Embryonic facial prominence (tissue), 1 donor: ENCODE measurements at regions not wholly inside any gene's neighbourhood (a gene's known extent, or its start where the extent isn't known, plus 50 kb on each side); places are given as distances from the start of the nearest gene placed in this dataset.
"Not testable (repeated sequence)": the region's sequence is repeated elsewhere in the genome, so short reads cannot be mapped to it uniquely, and the experiment has no call there.

ENCODE experiments used
- DNase-seq: peaks from one replicate; pipeline ENCODE4 v3.0.0-alpha.2; 2016; ENCODE audit errors: extremely low spot score

DNA sequence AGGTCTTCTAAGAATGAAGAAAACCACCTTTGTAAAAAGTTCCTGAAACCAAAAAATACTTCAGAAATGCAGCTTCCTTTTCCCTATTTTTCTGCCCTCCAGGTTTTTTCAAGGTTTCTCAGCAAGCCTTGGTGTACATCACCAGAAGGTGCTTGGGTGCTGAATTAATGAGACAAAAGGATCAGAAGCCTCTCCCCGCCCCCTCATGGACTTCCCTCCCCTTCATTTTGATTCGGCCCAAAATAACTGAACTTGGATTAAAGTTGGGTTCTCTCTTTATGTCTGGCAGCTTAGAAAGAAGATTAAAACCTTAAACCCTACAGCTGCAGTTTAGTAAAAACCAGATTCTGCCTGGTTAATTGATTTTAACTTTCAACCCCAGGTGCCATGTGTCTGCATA is 121.7 kb upstream of the ERCC4 start:
- no peak for DNase-seq

DNA sequence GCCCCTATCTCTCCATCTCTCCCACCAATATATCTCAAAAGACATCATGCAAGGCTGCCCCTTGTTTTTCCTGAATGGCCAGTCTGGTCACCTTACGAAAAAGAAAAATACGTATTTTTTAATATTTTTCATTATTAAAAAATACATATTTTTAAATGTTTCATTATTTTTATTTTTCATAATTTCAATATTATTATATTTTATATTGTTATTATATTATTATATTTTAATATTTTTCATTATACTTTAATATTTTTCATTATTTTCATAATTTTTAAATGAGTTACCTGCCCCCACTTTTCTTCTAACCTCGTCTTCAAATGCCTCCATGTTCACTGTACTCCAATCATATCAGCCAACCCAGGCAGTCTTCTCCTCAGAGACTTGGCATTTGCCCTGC is 116.0 kb upstream of the ERCC4 start:
- DNase-seq = no peak

DNA sequence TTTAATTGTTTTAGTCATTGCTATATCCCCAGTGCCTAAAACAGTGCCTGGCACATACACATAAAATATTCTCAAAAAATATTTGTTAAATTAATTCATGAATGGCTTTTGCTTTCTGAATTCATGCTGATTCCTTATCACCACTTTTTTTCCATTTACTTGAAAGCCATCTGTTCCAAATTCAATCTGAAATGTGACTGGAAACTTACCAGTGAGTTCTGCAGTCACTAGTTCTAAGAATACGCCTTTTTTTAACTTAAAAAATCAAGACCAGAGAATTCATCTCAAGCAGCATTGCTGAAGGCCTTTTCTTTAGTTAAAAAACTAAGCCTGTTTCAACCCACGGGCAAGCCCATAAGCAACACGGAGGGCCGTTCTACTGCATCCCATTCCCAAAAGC is 114.0 kb upstream of the ERCC4 start:
- no peak for DNase-seq

DNA sequence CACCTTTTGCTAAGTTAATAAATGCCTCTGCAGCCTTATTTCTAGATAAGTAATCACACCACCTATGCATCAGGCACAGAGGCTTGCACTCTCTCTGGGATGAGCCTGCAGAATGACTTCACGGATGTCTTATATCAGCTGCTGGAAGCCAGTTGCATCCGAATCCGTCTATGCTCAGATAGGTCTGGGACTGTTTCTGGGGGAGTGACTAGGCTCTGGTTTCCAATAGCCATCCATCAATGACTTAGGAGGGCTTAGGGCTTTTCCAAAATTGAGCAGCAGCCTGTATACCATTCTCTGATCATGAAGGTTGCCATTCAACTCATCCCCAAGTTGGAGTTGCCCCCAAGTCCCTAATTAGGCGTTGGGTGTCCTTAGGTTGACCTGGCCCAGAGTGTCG is 113.3 kb upstream of the ERCC4 start:
- DNase-seq = no peak

DNA sequence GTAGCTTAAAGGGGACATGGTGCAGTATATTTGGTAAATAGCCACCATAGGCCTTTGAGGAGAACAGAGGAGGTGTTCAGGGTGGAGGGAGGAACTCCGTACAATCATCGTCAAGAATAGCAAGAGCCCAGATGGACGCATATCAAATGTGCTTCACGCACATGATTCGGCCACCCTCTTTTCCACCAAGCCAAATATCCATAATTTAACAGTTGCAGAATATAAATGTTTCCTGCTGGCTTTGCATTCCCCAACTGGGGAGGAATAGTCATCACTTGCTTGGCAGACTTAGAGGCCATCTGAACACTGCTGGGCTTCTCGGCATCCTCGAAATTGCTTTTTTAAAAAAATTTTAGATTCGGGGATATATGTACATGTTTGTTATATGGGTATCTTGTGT is 111.9 kb upstream of the ERCC4 start:
- DNase-seq = no peak

DNA sequence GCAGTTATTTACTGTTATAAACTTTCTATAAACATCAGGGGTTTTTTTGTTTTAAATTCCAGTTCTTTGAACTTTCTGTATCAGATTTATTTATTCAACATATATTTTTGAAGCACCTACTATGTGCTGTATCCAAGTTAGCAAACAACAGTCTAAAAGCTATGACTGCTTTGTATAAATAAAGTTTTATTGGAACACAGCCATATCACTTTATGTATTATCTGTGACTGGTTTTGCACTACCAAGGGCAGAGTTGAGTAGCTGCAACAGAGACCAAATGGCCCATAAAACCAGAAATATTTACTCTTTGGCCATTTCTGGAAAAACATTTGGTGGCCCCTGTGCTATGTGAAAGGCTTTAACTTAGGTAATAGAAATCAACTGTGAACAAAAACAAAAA is 110.2 kb upstream of the ERCC4 start:
- no peak for DNase-seq

DNA sequence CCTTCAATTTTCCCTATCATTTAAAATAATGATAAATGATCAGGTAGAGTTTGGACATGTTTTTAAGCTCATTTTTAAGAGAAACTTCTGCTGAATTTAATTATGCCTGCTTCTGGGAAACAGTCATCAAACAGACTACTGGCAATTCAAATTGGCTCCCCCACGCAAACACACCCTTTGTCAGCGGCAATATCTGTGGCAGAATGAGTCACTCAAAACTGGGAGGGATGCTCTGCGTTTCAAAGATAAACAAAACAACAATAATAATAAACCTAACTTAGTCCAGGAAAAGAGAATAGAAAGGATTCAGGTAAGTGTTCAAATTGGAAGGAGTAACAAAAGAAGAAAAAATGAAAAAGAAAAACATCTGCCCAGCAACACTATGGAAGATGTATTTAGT is 108.1 kb upstream of the ERCC4 start:
- DNase-seq = no peak

DNA sequence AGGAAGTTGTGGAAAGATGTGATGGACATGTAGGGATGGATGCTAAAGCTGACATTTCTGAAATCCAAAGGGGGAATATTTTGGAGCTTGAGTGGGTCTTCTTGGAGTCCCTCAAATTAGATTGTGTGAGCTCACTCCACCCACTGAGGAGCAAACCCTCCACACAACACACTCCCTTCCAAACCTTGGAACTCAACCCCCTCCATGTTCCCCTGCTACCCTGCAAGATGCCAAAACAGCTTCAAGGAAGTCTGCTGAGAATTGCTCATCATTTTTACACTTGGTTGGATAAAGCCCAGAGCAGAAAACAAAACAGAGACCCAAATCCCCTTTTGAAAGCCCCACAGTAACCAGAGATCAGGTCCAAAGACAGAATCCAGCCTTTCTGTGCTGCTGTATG is 103.3 kb upstream of the ERCC4 start:
- no peak for DNase-seq

DNA sequence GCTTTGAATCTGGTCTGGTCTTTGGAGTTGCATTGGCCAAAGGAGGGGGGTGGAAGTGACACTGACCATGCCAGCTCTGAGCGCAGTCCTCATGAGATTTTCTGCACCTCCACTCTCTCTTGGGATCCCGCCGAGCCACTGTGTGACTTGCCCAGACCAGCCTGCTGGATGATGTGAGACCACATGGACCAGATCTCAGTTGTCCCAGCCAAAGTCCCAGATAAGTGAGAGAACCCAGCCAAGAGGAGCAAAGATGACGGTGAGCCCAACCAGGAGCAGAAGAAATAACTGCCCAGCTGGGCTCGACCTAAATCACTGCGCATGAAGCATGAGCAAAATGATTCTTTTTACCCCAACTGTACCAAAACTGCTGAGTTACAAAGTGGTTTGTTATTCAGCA is 96.5 kb upstream of the ERCC4 start:
- no peak for DNase-seq

DNA sequence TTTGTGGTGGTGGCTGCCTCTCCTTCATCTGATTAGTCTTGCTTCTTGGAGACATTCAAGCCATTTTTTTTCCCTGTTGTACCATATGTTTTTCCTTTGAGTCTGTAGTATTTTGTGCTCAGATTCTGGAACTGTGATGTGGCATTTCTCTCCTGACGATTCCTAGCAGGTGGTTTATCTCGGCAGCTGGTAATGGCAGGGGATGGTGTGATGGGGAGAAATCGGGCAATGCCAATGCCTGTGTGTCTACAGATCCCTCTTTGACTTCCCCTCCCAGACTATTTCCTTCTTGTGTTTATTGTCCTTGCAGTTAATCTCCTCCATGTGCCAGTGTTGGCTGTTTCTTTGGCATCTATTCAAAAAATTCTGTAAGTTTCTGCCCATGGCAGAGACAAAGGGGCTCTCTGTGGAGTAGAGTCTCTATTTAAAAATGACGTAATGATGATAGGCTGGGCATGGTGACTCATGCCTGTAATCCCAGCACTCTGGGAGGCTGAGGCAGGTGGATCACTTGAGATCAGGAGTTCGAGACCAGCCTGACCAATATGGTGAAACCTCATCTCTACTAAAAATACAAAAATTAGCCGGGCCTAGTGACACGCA is 90.2 kb upstream of the ERCC4 start:
- no peak for DNase-seq

DNA sequence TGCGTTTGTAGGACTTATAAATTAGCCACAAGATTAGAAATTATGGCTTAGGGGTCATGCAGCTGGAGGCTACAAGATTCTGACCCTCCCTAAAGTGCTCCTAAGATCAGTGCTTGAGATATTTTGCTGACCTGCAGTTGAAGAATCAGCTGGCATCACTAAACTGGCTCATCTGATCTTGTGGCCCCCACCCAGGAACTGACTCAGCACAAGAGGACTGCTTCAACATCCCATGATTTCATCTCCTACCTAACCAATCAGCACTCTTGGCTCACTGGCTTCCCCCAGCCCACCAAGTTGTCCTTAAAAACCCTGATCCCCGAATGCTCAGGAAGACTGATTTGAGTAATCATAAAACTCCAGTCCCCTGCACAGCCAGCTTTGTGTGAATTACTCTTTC is 86.4 kb upstream of the ERCC4 start:
- DNase-seq = no peak

DNA sequence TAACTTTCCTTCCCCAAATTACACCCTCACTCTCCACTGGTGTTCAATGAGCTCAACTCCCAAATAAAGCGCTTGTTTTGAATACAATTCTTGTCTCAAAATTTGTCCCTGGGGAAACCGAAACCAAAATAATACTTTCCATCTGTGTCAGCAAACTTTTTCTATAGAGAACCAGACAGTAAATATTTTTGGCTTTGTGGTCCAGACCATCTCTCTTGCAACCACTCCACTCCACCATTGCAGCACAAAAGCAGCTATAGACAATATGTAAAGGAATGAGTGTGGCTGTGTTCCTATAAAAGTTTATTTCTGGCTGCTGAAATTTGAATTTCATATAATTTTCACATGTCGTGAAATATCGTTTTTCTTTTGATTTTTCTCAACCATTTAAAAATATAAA is 84.6 kb upstream of the ERCC4 start:
- DNase-seq = no peak

DNA sequence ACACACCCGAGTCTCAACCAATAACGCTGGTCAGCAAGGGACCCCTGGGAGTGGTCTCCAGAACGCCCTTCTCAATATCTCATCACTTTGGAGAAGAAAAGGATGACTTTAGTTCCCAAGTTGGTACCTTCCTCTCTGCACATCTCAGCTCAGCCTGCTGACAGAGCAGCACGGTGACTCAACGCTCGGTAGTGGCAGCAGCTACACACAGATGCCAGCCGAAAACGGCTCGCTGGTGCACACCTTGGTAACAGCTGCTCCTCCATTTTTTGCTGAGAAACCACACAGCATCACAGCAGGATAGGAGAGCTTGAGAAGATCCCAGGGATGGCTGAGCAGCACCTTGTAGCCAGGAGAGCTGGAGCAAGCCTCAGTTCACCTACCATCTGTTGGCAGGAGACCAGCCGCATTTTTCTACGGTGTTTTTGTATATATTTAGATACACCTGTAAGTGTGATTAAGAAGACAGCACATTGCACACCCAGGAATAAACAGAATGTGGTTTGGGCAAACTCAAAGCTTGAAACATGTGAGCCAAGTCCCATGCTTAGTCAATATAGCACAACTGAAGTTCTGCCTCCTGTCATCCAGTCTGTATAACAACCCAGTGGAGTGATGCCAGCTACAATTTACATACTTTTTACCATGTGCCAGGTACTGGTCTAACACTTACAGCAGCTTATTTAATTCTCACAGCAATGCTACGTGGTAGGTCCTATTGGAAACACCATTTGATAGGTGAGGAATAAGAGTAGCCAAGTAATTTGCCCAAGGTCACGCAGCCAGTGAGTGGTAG is 83.8 kb upstream of the ERCC4 start:
- no peak for DNase-seq

DNA sequence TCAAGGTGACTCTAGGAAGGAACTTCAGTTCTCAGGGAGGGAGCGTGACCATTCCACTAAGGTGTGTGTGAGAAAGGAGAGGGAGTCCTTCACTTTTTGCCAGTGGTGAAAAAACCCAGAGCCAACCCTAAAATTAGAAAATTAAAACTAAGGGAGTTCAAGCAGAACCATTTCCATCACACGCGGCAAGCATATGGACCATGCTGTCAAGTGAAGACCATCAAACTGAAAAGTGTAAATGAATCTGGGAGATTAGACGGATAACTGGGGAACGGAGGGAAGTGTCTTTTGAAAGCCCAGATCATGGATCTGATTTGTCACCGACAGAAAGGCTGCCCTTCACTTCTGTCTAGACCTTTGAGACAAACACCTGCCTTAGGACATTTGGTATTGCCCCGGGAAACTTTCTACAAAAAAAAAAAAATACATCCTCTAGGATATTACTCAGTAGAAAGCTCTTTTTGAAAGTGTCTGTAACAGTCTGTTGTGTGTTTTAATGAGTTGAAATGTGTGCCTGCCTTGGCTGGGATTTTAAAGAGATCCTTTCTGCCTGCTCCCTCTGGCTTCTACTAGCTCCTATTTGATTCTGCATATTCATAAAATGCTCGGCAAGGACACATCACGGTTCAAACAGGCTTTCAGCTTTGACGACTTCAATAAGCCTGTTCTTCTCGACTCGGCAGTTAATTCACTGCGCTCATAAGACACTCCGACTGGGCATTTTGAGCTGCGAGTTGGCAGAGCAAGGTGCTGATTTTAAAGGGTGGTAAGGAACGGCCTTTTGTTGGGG is 81.4 kb upstream of the ERCC4 start:
- DNase-seq = no peak

DNA sequence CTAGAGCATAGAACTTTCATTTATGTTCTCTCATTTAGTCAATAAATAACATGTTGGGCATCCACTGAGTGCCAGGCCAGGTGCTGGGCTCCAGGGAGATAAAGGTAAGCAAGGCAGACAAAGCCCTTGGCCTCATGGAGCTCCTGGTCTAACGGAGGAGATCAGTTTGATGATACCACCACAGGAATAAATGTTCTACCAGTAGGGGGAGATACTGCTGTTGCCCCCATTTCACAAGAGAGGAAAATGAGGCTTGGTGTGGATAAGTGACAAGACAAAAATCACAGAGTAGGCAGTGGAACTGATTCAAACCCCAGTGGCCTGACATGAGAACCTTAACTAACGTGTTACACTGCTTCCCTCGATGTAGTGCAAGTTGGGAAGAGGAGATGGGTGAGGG is 80.4 kb upstream of the ERCC4 start:
- no peak for DNase-seq

DNA sequence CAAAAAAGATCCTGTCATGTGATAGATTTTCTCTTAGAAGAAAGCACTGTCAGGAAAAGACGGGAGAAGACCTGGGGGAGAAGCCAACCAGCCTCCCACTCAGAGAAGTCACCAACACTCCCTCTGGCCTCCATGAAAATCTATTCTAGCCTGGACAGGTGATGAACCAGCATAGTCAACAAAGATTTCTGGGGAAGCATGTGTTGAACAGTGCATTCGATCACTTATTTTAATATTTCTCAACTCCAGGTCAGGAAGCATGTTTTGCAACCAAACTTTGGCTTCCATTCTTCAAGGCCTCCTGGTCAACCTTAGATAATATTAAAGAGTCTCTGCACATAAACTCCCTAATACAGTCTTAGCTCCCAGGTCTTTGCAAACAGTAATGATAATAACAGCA is 74.7 kb upstream of the ERCC4 start:
- no peak for DNase-seq

DNA sequence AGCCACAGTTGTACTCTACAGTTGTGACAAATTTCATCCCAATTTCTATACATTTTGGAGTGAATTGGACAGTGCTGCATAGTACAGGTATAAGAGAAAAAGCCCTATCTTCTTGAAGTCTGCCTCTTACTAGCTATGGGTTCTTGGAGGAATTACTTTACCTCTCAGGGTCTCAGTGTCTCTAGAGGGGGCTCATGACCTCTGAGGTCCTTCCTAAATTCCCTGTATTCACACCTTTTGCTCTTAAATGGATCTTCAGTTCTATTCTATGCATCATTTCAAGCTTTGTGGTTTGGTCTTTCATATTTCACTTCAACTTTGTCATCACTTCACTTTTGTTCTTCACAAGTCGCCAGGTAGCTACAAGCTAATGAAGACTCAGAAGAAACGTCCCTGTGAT is 71.2 kb upstream of the ERCC4 start:
- no peak for DNase-seq

DNA sequence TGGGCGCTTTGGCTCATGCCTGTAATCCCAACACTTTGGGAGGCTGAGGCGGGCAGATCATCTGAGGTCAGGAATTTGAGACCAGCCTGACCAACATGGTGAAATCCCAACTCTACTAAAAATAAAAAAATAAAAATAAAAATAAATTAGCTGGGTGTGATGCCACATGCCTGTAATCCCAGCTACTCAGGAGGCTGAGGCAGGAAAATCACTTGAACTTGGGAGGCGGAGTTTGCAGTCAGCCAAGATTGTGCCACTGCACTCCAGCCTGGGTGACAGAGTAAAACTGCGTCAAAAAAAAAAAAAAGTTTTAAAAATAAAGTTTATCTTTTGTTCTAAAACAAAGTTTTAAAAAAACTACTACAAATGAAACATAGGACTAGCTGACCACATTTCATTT is 69.8 kb upstream of the ERCC4 start:
- not testable (repeated sequence) for DNase-seq

DNA sequence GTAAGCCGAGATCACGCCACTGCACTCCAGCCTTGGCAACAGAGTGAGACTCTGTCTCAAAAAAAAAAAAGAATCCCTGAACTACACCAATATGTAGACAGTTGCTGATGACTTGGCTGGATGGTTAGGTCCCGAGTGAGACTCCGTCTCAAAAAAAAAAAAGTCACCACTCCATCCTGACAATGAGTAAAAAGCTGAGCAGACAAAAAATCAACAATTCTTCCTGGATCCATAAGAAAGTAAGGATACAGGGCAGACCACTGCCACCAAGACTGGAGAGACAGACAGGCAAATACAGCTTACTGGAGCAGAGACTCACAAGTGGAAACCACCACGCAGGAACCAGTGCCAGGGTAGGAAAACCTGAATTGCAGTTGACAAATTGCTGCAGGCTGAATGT is 67.1 kb upstream of the ERCC4 start:
- no peak for DNase-seq

DNA sequence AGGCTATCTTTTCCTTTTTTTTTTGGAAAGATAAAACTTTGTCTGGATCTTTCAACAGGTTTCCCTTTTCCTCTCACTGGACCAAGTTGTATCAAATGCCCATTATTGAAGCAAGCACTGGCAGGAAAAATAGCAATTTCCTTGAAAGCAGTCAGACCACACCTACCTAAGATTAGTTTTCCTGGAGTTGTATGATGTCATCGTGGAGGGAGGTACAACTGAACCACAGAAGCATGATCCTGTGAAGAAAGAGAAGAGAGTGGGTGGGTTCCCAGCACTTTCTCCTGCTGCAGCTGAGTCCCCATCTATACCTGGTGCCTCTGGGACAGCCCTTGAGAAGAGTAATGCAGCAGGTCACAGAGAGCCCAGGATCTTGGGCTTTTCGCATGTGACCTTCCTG is 63.6 kb upstream of the ERCC4 start:
- no peak for DNase-seq

DNA sequence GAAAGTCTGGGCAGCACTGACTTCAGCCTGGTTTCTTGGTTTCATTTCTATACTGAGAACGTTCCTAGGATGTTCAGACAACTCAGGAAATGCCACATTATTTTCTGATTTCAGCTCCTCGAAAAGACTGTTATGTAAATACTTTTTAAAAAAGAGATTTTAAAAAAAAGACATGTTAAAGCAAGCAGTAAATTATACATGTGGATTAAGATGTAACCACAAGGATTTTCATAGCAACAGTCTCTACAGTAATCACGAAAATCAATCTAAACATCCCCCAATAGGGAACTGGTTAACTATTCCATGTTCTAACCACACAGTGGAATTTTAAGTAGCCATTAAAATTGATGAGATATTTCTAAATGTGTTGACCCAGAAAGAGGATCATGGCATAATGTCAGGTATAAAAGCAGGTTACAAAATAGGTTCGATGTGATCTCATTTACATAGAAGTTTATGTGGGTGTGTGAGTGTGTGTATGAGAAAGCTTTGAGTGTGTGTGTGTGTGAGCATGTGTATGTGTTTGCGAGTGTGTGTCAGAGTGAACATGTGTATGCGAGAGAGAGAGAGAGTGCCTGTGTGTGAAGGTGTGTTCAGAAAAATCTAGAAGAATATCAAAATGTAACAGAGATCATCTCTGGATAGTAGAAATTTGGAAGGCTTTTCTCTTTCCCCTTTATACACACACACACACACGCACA is 63.0 kb upstream of the ERCC4 start:
- peak; percentile 18 for DNase-seq

DNA sequence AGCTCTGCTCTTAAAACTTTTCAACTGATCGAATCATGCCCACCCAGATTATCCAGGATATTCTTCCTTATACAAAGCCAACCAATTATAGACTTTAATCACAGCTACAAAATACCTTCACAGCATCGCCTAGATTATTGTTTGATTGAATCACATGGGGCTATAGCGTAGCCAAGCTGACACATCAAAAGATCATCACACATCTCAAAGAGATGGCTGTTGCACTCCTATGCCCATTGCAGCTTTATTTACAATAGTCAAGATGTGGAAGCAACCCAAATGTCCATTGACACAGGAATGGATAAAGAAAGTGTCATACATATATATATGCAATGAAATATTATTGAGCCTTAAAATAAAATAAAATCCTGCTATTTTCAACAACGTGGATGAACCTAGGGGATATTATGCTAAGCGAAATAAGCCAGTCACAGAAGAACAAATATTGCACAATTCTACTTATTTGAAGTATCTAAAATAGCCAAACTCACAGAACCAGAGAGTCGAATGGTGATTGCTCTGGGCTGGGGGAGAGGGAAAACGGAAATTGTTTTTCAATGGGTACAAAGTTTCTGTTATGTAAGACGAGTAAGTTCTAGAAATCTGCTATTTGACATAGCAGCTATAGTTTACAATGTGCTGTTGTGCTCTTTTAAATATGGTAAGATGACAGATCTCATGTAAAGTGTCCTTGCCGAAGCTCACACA is 60.9 kb upstream of the ERCC4 start:
- no peak for DNase-seq
